ENCODE measurements at regions not wholly inside any gene's neighbourhood (a gene's known extent, or its start where the extent isn't known, plus 50 kb on each side); places are given as distances from the start of the nearest gene placed in this dataset.
"Not testable (repeated sequence)": the region's sequence is repeated elsewhere in the genome, so short reads cannot be mapped to it uniquely, and the experiment has no call there.

DNA sequence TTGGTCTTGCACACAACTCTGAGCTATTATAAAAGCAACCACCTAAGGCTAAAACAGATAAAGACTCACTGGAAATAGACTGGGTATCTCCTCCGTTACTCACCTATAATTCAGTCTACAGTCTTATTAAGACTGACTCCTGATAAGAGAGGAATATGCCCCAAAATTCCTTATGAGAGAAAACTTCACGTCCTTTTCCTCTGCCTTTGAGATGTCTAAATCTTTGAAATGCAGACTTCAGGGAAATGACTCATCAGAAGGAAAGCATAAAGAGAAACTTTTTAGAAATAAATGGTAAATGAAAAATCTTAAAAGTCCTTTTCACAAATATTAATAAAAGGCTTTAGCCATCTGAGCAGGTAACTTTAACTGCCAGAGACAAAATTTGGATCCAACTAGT, 187.5 kb upstream of the RTL1 start:
- TF ChIP-seq, protein P1, sequence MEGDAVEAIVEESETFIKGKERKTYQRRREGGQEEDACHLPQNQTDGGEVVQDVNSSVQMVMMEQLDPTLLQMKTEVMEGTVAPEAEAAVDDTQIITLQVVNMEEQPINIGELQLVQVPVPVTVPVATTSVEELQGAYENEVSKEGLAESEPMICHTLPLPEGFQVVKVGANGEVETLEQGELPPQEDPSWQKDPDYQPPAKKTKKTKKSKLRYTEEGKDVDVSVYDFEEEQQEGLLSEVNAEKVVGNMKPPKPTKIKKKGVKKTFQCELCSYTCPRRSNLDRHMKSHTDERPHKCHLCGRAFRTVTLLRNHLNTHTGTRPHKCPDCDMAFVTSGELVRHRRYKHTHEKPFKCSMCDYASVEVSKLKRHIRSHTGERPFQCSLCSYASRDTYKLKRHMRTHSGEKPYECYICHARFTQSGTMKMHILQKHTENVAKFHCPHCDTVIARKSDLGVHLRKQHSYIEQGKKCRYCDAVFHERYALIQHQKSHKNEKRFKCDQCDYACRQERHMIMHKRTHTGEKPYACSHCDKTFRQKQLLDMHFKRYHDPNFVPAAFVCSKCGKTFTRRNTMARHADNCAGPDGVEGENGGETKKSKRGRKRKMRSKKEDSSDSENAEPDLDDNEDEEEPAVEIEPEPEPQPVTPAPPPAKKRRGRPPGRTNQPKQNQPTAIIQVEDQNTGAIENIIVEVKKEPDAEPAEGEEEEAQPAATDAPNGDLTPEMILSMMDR (IDR thresholded peaks at IDR 0.05; ENCODE audit: low read depth, low read length), result no peak
- H3K4me3 ChIP-seq (ENCODE audit: low read depth, low read length), result no peak overlapping the region

DNA sequence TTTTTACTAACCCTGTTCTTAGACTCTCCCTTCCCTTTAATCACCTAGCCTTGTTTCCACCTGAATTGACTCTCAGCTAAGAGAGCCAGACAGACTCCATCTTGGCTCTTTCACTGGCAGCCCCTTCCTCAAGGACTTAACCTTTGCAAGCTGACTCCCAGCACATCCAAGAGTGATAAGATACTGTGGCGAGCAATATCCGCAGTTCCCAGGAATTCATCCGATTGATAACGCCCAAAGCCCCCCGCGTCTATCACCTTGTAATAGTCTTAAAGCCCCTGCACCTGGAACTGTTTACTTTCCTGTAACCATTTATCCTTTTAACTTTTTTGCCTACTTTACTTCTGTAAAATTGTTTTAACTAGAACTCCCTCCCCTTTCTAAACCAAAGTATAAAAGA, 191.4 kb upstream of the RTL1 start:
- H3K4me3 ChIP-seq (ENCODE audit: low read depth, low read length), result not testable (repeated sequence)

DNA sequence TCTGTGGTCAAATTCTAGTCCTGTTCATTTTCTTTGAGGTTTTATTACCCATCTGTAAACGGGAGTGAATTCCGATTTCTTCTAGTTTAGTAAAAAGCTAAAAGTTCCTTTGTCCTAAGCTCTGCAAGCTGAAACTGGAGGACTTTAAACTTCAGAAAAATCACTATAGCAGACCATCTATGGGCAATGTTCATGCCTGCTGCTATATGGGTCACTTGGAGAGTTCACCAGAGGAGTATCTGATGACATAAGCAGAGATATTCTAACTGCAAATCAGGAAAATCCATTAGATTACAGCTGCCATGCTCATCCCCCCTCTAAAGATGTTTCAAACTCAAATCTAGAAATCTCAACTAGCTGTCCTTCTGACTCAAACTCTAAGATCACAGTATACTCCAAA, 193.0 kb upstream of the RTL1 start:
- TF ChIP-seq, protein P1 (IDR thresholded peaks at IDR 0.05; ENCODE audit: low read depth, low read length), result no peak
- H3K4me3 ChIP-seq (ENCODE audit: low read depth, low read length), result no peak overlapping the region

DNA sequence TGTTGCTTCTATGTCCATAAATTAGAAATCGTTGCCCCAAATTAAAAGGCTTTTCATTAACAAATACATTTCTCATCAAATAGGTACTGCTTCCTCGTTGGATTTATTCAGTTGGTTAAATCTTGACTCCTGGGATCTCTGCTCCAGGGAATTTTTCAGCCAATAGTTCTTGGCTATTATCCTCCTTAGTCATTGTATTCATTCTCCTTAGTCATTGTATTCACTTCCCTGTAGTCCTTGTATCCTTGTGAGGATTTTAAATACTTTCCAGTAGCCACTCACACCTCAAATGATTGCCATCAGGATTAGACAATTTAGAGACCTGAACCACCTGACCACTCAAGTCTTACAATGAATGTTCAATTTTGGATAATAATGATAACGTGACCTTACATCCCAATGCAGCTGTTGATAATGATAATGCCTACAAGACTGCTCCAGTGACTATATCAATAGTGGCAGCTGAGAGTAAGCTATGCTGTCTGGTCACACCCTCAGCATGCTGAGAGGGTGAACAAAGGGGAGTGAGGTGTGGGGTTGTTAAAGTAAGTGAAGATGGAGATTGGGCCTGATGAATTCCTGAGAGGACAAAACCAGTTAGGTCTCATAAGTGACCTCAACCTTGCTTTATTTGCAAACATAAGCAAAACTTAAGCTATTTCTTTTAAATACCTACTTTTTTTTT, 193.7 kb upstream of the RTL1 start:
- TF ChIP-seq, protein P1 (IDR thresholded peaks at IDR 0.05; ENCODE audit: low read depth, low read length), result no peak
- no peak overlapping the region for H3K4me3 ChIP-seq (ENCODE audit: low read depth, low read length)

DNA sequence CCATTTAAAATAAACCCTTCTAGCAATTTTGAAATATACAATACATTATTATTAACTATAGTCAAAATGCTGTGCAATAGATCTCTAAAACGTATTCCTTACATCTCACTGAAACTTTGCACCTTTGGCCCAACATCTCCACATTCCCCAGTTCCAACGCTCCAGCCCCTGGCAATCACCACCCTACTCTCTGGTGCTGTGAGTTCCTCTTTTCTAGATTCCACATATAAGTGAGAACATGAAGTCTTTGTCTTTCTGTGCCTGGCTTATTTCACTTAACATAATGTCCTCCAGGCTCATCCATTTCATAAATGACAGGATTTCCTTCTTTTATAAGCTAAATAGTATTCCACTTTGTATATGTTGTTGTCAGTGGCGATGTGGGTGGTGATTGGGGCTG, 194.7 kb upstream of the RTL1 start:
- TF ChIP-seq, protein P1 (IDR thresholded peaks at IDR 0.05; ENCODE audit: low read depth, low read length), result no peak
- H3K4me3 ChIP-seq (ENCODE audit: low read depth, low read length), result no peak overlapping the region

DNA sequence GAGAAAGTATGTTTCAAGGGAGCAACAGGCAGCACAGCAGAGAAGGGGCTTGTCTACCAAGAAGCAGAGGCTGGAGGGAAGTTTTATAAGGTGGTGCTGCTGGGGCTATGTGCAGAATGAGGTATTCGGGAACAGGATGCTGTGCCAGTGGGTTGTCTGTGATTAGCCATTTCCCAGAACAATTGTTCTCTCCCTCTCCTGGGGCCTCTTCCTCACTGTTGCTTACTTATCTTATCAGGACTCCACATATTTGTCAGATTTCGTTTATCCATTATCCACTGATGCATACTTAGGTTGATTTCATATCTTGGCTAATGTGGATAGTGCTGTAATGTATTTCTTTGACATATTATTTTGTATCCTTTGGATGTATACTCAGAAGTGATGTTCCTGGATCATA, 195.1 kb upstream of the RTL1 start:
- TF ChIP-seq, protein P1 (IDR thresholded peaks at IDR 0.05; ENCODE audit: low read depth, low read length), result no peak
- no peak overlapping the region for H3K4me3 ChIP-seq (ENCODE audit: low read depth, low read length)

DNA sequence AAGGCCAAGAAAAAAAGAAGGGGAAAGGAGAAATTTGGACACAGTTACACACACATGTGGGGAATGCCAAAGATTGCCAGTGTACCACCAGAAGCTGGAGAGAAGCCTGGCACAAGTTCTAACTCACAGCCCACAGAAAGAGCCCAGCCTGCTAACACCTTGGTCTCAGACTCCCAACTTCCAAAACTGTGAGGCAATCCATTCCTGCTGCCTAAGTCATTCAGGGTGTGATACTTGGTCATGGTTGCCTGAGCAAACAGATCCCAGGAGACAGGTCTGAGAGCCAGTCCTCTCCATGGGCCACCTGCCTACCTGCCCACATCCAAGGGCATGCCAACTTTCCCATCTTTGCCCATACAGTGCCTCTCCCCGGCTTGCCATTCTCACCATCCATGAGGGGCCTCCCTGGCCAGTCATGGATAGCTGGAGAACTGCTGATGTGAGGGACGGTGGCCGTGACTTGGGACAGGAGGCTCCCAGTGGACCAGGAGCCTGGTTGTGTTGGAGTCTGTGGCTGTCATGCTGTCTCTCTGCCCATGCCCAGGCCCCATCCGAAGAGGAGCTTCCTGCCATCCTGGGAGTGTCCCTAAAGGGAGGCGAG, 198.0 kb upstream of the RTL1 start:
- H3K4me3 ChIP-seq (ENCODE audit: low read depth, low read length), result no peak overlapping the region
- TF ChIP-seq, protein P1 (IDR thresholded peaks at IDR 0.05; ENCODE audit: low read depth, low read length), result no peak

DNA sequence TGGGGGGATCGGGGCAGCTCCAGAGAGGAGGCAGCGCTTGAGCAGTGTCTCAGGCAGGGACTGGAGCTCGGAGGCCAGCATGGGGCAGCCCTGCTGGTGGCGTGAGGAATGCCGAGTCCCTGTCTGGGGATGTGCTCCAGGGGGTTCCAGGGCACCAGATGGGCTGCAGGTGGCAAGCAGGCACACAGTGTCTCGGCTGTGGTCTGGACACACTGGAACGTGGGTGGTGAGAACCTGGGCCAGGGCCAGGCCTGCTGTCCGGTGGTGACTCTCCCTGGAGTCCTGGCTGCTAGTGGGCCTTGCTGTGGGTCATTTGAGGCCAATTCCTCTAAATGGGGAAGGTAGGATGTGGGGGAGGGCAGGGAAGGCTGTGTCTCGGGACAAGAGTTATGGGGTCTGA, 199.4 kb upstream of the RTL1 start:
- TF ChIP-seq, protein P1 (IDR thresholded peaks at IDR 0.05; ENCODE audit: low read depth, low read length), result no peak

More for the DNA sequence above, 199.4 kb upstream of the RTL1 start:
- no peak overlapping the region for H3K4me3 ChIP-seq (ENCODE audit: low read depth, low read length)
